ENCODE measurements at regions not wholly inside any gene's neighbourhood (a gene's known extent, or its start where the extent isn't known, plus 50 kb on each side); places are given as distances from the start of the nearest gene placed in this dataset.

DNA sequence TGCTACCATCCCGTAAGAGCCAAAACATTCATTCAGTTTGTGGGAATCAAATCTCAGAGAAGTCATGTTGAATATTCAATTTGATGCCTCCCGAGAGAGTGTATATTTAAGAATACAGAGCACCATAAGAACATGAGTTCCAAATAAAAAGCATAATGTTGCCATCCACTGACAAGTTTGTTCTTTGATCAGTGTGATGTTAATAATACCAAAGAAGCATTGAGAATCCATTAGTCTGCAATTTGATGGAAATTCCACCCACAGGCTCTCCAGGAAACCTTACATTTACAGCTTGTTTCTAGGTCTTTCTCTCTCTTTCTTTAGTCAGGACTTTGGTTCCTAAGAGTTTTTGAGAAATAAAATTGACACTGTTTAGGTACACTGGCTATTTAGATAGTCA is 200.6 kb upstream of the SFRP2 start:
- Mint-ChIP-seq H3K9me3 (peaks cover 18% of the 10 kb centered on the region), H3K4me3 (no peak overlapping the region), H3K36me3 (ENCODE audit: low read depth) (no peaks in the 10 kb centered on the region), H3K27ac (no peak overlapping the region), H3K27me3 (ENCODE audit: low read depth) (peaks cover 3% of the 10 kb centered on the region), H3K4me1 (no peaks in the 10 kb centered on the region)
- TF ChIP-seq CTCF (IDR thresholded peaks at IDR 0.05; ENCODE audit: unreplicated experiment in 3 of 3): no peak

DNA sequence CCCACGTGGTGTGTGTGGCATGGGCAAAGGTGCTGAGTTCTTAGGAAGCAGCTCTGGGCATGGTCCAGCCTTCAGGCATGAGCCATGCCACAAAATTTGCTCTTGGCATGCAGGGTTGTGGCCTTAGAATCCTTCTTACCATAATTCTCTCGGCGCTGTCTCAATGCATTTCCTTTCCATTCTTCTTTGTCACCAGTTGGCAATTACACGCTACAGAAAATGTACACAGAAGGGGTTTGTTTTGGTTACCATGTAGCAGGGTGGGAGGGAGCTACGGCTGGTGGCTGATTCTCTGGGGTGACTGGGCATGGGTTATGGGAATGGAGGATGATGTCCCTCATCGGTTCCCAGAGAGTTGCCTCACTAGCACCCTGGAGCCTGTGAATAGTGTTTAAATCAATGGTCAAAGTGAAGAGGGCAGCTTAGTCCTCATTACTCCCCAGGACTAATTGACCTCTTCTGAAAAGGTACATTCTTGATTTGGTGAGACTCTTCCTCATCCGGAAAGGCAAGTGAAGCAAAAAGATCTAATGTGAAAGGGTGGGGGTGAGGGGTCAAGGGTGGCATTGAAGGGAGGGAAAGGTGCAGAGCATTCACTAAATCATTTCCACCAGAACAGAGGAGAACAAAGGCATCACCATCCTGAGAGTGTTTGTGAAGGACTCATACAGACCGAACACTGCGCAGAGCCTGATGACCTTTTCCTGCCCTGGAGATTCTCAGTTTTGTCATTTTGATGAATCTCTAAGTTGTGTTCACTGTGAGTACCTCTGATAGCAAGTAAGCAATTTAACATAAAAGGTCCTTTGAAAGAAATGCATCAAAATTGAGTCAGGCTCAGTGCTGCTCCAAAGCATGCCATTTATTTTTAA is 199.8 kb upstream of the SFRP2 start:
- no peak for TF ChIP-seq CTCF (IDR thresholded peaks at IDR 0.05; ENCODE audit: unreplicated experiment in 3 of 3)
- Mint-ChIP-seq H3K27me3 (ENCODE audit: low read depth) (peaks cover 3% of the 10 kb centered on the region), H3K9me3 (peaks cover 19% of the 10 kb centered on the region), H3K36me3 (ENCODE audit: low read depth) (no peaks in the 10 kb centered on the region), H3K4me1 (no peaks in the 10 kb centered on the region), H3K27ac (no peak overlapping the region), H3K4me3 (no peak overlapping the region)

- no peak overlapping the region for H3K27ac Mint-ChIP-seq
- H3K4me1 Mint-ChIP-seq: no peaks in the 10 kb centered on the region
- H3K4me3 Mint-ChIP-seq: no peak overlapping the region
- H3K36me3 Mint-ChIP-seq (ENCODE audit: low read depth): no peaks in the 10 kb centered on the region
- no peak for TF ChIP-seq CTCF (IDR thresholded peaks at IDR 0.05; ENCODE audit: unreplicated experiment in 3 of 3)
- H3K27me3 Mint-ChIP-seq (ENCODE audit: low read depth): peaks cover 3% of the 10 kb centered on the region
- peaks cover 21% of the 10 kb centered on the region for H3K9me3 Mint-ChIP-seq
Measured at GRCh38 chr4:153987291-153987690, 198.4 kb upstream of the SFRP2 start.

GRCh38 chr4:153976954-153977353 is 188.1 kb upstream of the SFRP2 start:
- Mint-ChIP-seq H3K9me3 (peaks cover 53% of the 10 kb centered on the region), H3K27ac (no peak overlapping the region), H3K27me3 (ENCODE audit: low read depth) (no peaks in the 10 kb centered on the region), H3K4me3 (no peak overlapping the region), H3K36me3 (ENCODE audit: low read depth) (peaks cover 12% of the 10 kb centered on the region), H3K4me1 (no peaks in the 10 kb centered on the region)
- no peak for TF ChIP-seq CTCF (IDR thresholded peaks at IDR 0.05; ENCODE audit: unreplicated experiment in 3 of 3)

- Mint-ChIP-seq H3K36me3 (ENCODE audit: low read depth) (peaks cover 12% of the 10 kb centered on the region), H3K27me3 (ENCODE audit: low read depth) (no peaks in the 10 kb centered on the region), H3K4me3 (no peak overlapping the region), H3K27ac (no peak overlapping the region), H3K4me1 (no peaks in the 10 kb centered on the region), H3K9me3 (peaks cover 37% of the 10 kb centered on the region)
- TF ChIP-seq CTCF (IDR thresholded peaks at IDR 0.05; ENCODE audit: unreplicated experiment in 3 of 3): no peak
Measured at GRCh38 chr4:153974452-153974851, 185.6 kb upstream of the SFRP2 start.

- TF ChIP-seq CTCF (IDR thresholded peaks at IDR 0.05; ENCODE audit: unreplicated experiment in 3 of 3): no peak
- Mint-ChIP-seq H3K9me3 (peaks cover 37% of the 10 kb centered on the region), H3K27me3 (ENCODE audit: low read depth) (no peaks in the 10 kb centered on the region), H3K36me3 (ENCODE audit: low read depth) (peaks cover 12% of the 10 kb centered on the region), H3K27ac (no peak overlapping the region), H3K4me1 (no peaks in the 10 kb centered on the region), H3K4me3 (no peak overlapping the region)
Measured at GRCh38 chr4:153973942-153974341, 185.1 kb upstream of the SFRP2 start.
